Liver (tissue), 8 donors: ENCODE measurements at regions not wholly inside any gene's neighbourhood (a gene's known extent, or its start where the extent isn't known, plus 50 kb on each side); places are given as distances from the start of the nearest gene placed in this dataset.
"Not testable (repeated sequence)": the region's sequence is repeated elsewhere in the genome, so short reads cannot be mapped to it uniquely, and the experiment has no call there.

Experiments
- DNase-seq: peaks from one replicate; pipeline ENCODE4 v3.0.0-alpha.2; 2017; ENCODE audit warnings: low spot score
- H3K27ac ChIP-seq, 2 donors: one replicate each; pipeline ENCODE4 v1.7.0; 2013; ENCODE audit warnings: inconsistent platforms in 2 of 2, low read length in 2 of 2, control low read depth in 1 of 2, low read depth in 1 of 2, mild to moderate bottlenecking in 1 of 2
- H3K27me3 ChIP-seq, 4 donors: one replicate each; pipeline versions ENCODE4 v1.6.1 to v1.7.0; 2013; ENCODE audit warnings: low read length in 3 of 4, inconsistent platforms in 1 of 4, mild to moderate bottlenecking in 1 of 4, moderate library complexity in 1 of 4; ENCODE audit not compliant: control insufficient read depth in 4 of 4, insufficient read depth in 4 of 4
- H3K36me3 ChIP-seq, 4 donors: one replicate each; pipeline versions ENCODE4 v1.6.1 to v1.7.0; 2013; ENCODE audit warnings: low read length in 3 of 4, mild to moderate bottlenecking in 3 of 4, low read depth in 1 of 4, moderate library complexity in 1 of 4; ENCODE audit not compliant: control insufficient read depth in 4 of 4, insufficient read depth in 3 of 4
- H3K4me1 ChIP-seq, 4 donors: one replicate each; pipeline versions ENCODE4 v1.6.1 to v1.7.0; 2013; ENCODE audit warnings: low read length in 3 of 4, mild to moderate bottlenecking in 3 of 4, moderate library complexity in 1 of 4; ENCODE audit not compliant: control insufficient read depth in 4 of 4, insufficient read depth in 4 of 4
- H3K4me3 ChIP-seq, 3 donors: one replicate each; pipeline versions ENCODE4 v1.6.1 to v1.7.0; 2013; ENCODE audit warnings: low read length in 3 of 3, control low read depth in 1 of 3, low read depth in 1 of 3, mild to moderate bottlenecking in 1 of 3
- H3K9ac ChIP-seq, 2 donors: one replicate each; pipeline ENCODE4 v1.7.0; 2013; ENCODE audit warnings: low read length in 2 of 2, mild to moderate bottlenecking in 2 of 2, moderate library complexity in 2 of 2, control low read depth in 1 of 2, low read depth in 1 of 2
- H3K9me3 ChIP-seq, 4 donors: one replicate each; pipeline versions ENCODE4 v1.6.1 to v1.7.0; 2013; ENCODE audit warnings: low read length in 3 of 4; ENCODE audit not compliant: control insufficient read depth in 4 of 4
- FOXA1 ChIP-seq: IDR thresholded peaks from 2 replicates; pipeline ENCODE4 v1.6.1; 2016; ENCODE audit warnings: antibody characterized with exemption
- FOXA2 ChIP-seq: IDR thresholded peaks from 2 replicates; pipeline ENCODE4 v1.6.1; 2016; ENCODE audit warnings: antibody characterized with exemption
- HNF4A ChIP-seq, 2 donors: conservative IDR thresholded peaks; 2 replicates each; pipeline ENCODE4 v1.6.1; 2016; ENCODE audit warnings: antibody characterized with exemption in 2 of 2, mild to moderate bottlenecking in 2 of 2
- HNF4G ChIP-seq: IDR thresholded peaks from 2 replicates; pipeline ENCODE4 v1.6.1; 2016; ENCODE audit warnings: antibody characterized with exemption
- JUND ChIP-seq, 2 donors: IDR thresholded peaks; 2 replicates each; pipeline ENCODE4 v1.6.1; 2016; ENCODE audit warnings: antibody characterized with exemption in 2 of 2
- NR2F2 ChIP-seq: IDR thresholded peaks from 2 replicates; pipeline ENCODE4 v1.6.1; 2016; ENCODE audit warnings: antibody characterized with exemption
- RAD21 ChIP-seq, 2 donors: IDR thresholded peaks; 2 replicates each; pipeline ENCODE4 v1.6.1; 2016; ENCODE audit warnings: antibody characterized with exemption in 2 of 2, mild to moderate bottlenecking in 2 of 2
- RXRA ChIP-seq, 2 donors: IDR thresholded peaks; 2 replicates each; pipeline ENCODE4 v1.6.1; 2017 to 2018; ENCODE audit warnings: antibody characterized with exemption in 2 of 2, mild to moderate bottlenecking in 1 of 2
- SP1 ChIP-seq: IDR thresholded peaks from 2 replicates; pipeline ENCODE4 v1.6.1; 2018; ENCODE audit warnings: antibody characterized with exemption, mild to moderate bottlenecking
- TAF1 ChIP-seq: conservative IDR thresholded peaks from 2 replicates; pipeline ENCODE4 v1.6.1; 2016; ENCODE audit warnings: antibody characterized with exemption, mild to moderate bottlenecking
- YY1 ChIP-seq: IDR thresholded peaks from 2 replicates; pipeline ENCODE4 v1.6.1; 2016; ENCODE audit warnings: antibody characterized with exemption, mild to moderate bottlenecking
- WGBS: extraction: QIAGEN DNeasy Blood & Tissue Kit; methylation state at CpG from one replicate; pipeline ENCODE4 v1.1.7; 2013; 5-methylcytosine and 5-hydroxymethylcytosine counted together
- TF ChIP-seq, protein P1 (sequence below): fragments of 150-350 bp; IDR thresholded peaks from 2 replicates; pipeline ENCODE4 v1.5.1; 2017; ENCODE audit warnings: improper control_type of control experiment, low read depth, low read length; ENCODE audit not compliant: missing input control
- TF ChIP-seq, protein P2 (sequence below): IDR thresholded peaks from 2 replicates; pipeline ENCODE4 v1.6.1; 2016; ENCODE audit warnings: antibody characterized with exemption
- TF ChIP-seq, protein P3 (sequence below): IDR thresholded peaks from 2 replicates; pipeline ENCODE4 v1.6.1; 2016; ENCODE audit warnings: antibody characterized with exemption, mild to moderate bottlenecking
- donor health status: healthy.
- donor health status: healthy.
- donor health status: healthy.
- donor health status: healthy.
- donor health status: healthy.

DNA sequence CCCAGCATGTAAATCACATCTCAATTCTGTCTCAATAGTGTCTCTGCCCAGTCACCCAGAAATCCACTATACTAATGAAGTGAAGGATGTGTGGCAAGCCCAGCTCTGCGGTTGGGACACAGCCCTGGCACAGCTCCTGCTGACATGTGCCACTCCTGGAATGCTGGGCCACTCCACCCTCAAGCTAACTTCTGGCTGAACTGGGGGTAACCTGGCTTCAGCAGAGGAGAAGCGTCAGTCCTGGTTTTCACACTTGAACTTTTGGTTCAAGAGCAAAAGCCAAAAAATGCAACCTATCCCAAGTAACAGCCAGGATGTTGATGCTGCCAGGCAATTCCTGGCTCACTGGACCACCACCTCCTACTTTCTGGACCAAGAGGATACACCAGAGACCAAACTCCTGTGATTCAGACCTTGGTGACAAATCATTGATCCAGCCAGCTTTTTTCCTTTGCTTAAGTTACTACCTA, 86.4 kb downstream of the ARRDC3 start:
- Histone ChIP-seq H3K9ac (no peak overlapping the region), H3K36me3 (no peaks in the 10 kb centered on the region), H3K9me3 (no peaks in the 10 kb centered on the region), H3K4me1 (no peaks in the 10 kb centered on the region), H3K4me3 (no peak overlapping the region), H3K27ac (no peak overlapping the region), H3K27me3 (no peaks in the 10 kb centered on the region)
- no peak for DNase-seq
- 85% methylated on average over 2 of the region's 2 CpGs for WGBS
- TF ChIP-seq RXRA (IDR thresholded peaks at IDR 0.05), result no peak
- TF ChIP-seq HNF4A (conservative IDR thresholded peaks at IDR 0.05), result no peak
- no peak for TF ChIP-seq SP1
- TF ChIP-seq NR2F2, result no peak

DNA sequence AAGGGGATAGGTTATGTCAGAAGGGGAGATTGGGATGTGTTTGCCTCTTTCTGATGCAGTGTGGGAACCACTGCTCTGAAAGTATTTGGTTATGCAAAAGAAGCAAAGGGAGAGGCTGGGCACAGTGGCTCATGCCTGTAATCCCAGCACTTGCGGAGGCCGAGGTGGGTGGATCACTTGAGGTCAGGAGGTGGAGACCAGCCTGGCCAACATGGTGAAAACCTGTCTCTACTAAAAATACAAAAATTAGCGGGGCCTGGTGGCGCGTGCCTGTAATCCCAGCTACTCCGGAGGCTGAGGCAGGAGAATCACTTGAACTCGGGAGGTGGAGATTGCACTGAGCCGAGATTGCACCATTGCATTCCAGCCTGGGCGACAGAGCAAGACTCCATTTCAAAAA, 87.0 kb downstream of the ARRDC3 start:
- not testable (repeated sequence) for H3K9me3 ChIP-seq, H3K4me1 ChIP-seq, H3K36me3 ChIP-seq, H3K4me3 ChIP-seq, H3K27ac ChIP-seq, H3K27me3 ChIP-seq, H3K9ac ChIP-seq, DNase-seq
- WGBS, result 95% methylated on average over 9 of the region's 9 CpGs

DNA sequence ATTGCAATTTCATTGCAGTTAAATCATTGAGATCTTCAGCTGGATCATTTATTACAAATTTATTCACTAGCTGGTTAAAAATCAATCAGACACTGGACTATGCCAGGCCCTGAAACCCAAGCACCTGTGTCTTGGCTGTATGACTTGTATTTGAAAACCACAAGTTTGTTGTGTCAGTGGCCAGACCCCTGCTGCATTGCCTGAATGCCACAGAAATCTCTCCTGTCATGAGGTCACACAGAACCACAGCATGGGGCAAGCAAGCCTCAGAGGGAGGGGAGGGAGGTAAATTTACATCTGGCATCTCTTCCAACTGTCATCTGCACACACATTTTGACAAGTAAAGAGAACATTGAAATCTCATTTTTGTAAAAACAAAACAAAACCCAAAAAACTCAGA, 90.0 kb downstream of the ARRDC3 start:
- H3K4me3 ChIP-seq, result no peak overlapping the region
- no peaks in the 10 kb centered on the region for H3K9me3 ChIP-seq
- no peak for TF ChIP-seq FOXA2
- no peak for TF ChIP-seq FOXA1
- TF ChIP-seq, protein P1, sequence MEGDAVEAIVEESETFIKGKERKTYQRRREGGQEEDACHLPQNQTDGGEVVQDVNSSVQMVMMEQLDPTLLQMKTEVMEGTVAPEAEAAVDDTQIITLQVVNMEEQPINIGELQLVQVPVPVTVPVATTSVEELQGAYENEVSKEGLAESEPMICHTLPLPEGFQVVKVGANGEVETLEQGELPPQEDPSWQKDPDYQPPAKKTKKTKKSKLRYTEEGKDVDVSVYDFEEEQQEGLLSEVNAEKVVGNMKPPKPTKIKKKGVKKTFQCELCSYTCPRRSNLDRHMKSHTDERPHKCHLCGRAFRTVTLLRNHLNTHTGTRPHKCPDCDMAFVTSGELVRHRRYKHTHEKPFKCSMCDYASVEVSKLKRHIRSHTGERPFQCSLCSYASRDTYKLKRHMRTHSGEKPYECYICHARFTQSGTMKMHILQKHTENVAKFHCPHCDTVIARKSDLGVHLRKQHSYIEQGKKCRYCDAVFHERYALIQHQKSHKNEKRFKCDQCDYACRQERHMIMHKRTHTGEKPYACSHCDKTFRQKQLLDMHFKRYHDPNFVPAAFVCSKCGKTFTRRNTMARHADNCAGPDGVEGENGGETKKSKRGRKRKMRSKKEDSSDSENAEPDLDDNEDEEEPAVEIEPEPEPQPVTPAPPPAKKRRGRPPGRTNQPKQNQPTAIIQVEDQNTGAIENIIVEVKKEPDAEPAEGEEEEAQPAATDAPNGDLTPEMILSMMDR, result no peak
- TF ChIP-seq HNF4G, result no peak
- no peak for TF ChIP-seq TAF1
- TF ChIP-seq SP1, result no peak
- TF ChIP-seq, protein P2, sequence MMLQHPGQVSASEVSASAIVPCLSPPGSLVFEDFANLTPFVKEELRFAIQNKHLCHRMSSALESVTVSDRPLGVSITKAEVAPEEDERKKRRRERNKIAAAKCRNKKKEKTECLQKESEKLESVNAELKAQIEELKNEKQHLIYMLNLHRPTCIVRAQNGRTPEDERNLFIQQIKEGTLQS, result no peak
- no peaks in the 10 kb centered on the region for H3K27me3 ChIP-seq
- no peak for DNase-seq
- H3K27ac ChIP-seq, result no peak overlapping the region
- H3K36me3 ChIP-seq, result no peaks in the 10 kb centered on the region
- H3K9ac ChIP-seq, result no peak overlapping the region
- no peaks in the 10 kb centered on the region for H3K4me1 ChIP-seq

DNA sequence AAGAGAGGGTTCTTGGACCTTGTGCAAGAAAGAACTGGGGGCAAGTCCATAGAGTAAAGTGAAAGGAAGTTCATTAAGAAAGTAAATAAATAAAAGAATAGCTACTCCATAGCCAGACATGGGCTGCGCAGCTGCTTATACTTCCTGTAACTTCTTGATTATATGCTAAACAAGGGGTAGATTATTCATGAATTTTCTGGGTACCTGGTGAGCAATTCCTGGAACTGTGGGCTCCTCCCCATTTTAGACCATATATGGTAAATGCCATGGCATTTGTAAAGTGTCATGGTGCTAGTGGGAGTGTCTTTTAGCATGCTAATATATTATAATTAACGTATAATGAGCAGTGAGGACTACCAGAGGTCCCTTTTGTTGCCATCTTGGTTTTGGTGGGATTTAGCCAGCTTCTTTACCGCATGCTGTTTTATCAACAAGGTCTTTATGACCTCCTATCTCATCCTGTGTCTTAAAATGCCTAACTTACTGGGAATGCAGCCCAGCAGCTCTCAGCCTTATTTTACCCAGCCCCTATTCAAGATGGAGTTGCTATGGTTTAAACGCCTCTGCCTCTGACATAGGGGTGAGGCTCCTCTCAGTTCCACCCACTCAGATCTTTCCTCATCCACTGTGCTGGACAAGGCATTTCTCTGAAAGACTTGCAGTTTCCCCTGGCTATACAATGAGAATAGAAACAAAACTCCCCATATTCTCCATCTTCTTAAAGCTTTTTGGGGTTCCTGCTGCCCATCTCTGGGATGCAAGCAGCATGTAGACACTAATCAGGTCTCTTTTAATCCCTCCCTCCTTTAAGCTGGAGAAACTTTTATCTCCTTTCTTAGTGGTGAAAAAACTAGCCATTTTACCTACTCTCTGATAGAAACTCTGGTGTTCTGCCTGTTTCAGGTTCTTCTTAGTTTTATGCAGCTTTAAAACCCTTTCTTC, 91.2 kb downstream of the ARRDC3 start:
- no peaks in the 10 kb centered on the region for H3K9me3 ChIP-seq
- TF ChIP-seq FOXA1, result no peak
- TF ChIP-seq, protein P3, sequence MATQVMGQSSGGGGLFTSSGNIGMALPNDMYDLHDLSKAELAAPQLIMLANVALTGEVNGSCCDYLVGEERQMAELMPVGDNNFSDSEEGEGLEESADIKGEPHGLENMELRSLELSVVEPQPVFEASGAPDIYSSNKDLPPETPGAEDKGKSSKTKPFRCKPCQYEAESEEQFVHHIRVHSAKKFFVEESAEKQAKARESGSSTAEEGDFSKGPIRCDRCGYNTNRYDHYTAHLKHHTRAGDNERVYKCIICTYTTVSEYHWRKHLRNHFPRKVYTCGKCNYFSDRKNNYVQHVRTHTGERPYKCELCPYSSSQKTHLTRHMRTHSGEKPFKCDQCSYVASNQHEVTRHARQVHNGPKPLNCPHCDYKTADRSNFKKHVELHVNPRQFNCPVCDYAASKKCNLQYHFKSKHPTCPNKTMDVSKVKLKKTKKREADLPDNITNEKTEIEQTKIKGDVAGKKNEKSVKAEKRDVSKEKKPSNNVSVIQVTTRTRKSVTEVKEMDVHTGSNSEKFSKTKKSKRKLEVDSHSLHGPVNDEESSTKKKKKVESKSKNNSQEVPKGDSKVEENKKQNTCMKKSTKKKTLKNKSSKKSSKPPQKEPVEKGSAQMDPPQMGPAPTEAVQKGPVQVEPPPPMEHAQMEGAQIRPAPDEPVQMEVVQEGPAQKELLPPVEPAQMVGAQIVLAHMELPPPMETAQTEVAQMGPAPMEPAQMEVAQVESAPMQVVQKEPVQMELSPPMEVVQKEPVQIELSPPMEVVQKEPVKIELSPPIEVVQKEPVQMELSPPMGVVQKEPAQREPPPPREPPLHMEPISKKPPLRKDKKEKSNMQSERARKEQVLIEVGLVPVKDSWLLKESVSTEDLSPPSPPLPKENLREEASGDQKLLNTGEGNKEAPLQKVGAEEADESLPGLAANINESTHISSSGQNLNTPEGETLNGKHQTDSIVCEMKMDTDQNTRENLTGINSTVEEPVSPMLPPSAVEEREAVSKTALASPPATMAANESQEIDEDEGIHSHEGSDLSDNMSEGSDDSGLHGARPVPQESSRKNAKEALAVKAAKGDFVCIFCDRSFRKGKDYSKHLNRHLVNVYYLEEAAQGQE, result no peak
- TF ChIP-seq RXRA (IDR thresholded peaks at IDR 0.05), result no peak
- no peak for TF ChIP-seq JUND (IDR thresholded peaks at IDR 0.05)
- TF ChIP-seq HNF4G, result no peak
- TF ChIP-seq NR2F2, result no peak
- TF ChIP-seq, protein P2, result no peak
- TF ChIP-seq HNF4A (conservative IDR thresholded peaks at IDR 0.05), result no peak
- TF ChIP-seq RAD21 (IDR thresholded peaks at IDR 0.05), result no peak
- no peak for TF ChIP-seq SP1
- TF ChIP-seq, protein P1, result no peak
- no peak for TF ChIP-seq YY1

More for the DNA sequence above, 91.2 kb downstream of the ARRDC3 start:
- DNase-seq, result no peak
- WGBS, result 82% methylated on average over 4 of the region's 4 CpGs
- H3K9ac ChIP-seq, result no peak overlapping the region
- no peak overlapping the region for H3K4me3 ChIP-seq
- no peaks in the 10 kb centered on the region for H3K27me3 ChIP-seq
- no peaks in the 10 kb centered on the region for H3K4me1 ChIP-seq
- no peak overlapping the region for H3K27ac ChIP-seq
- H3K36me3 ChIP-seq, result no peaks in the 10 kb centered on the region
